ENCODE measurements at regions not wholly inside any gene's neighbourhood (a gene's known extent, or its start where the extent isn't known, plus 50 kb on each side); places are given as distances from the start of the nearest gene placed in this dataset.

- TF ChIP-seq POLR2AphosphoS5 (IDR thresholded peaks at IDR 0.05; ENCODE audit: low read depth, low read length) (no peak), POLR2A (IDR thresholded peaks at IDR 0.05; ENCODE audit: low read depth, low read length) (no peak), TAF1 (IDR thresholded peaks at IDR 0.05; ENCODE audit: borderline replicate concordance, low read depth, low read length) (no peak)
- DNase-seq (ENCODE audit: insufficient read length) (no peak), FAIRE-seq (no peak)
Observed at GRCh38 chr13:88042489-88042888, 371.3 kb downstream of the SLITRK5 start.

- TF ChIP-seq POLR2A (IDR thresholded peaks at IDR 0.05; ENCODE audit: low read depth, low read length): no peak
- TF ChIP-seq TAF1 (IDR thresholded peaks at IDR 0.05; ENCODE audit: borderline replicate concordance, low read depth, low read length): no peak
- TF ChIP-seq POLR2AphosphoS5 (IDR thresholded peaks at IDR 0.05; ENCODE audit: low read depth, low read length): no peak
- DNase-seq (ENCODE audit: insufficient read length): no peak
- FAIRE-seq: no peak
Observed at GRCh38 chr13:88051746-88052482, 380.7 kb downstream of the SLITRK5 start.

GRCh38 chr13:88063741-88064140 lies 392.6 kb downstream of the SLITRK5 start:
- FAIRE-seq: no peak
- TF ChIP-seq POLR2AphosphoS5 (IDR thresholded peaks at IDR 0.05; ENCODE audit: low read depth, low read length) (no peak), TAF1 (IDR thresholded peaks at IDR 0.05; ENCODE audit: borderline replicate concordance, low read depth, low read length) (no peak), POLR2A (IDR thresholded peaks at IDR 0.05; ENCODE audit: low read depth, low read length) (no peak)
- no peak for DNase-seq (ENCODE audit: insufficient read length)

GRCh38 chr13:88066847-88067246 lies 395.7 kb downstream of the SLITRK5 start:
- FAIRE-seq: no peak
- no peak for DNase-seq (ENCODE audit: insufficient read length)
- no peak for TF ChIP-seq TAF1 (IDR thresholded peaks at IDR 0.05; ENCODE audit: borderline replicate concordance, low read depth, low read length)
- TF ChIP-seq POLR2A (IDR thresholded peaks at IDR 0.05; ENCODE audit: low read depth, low read length): no peak
- no peak for TF ChIP-seq POLR2AphosphoS5 (IDR thresholded peaks at IDR 0.05; ENCODE audit: low read depth, low read length)

GRCh38 chr13:88068316-88068715 lies 397.1 kb downstream of the SLITRK5 start:
- FAIRE-seq (no peak), DNase-seq (ENCODE audit: insufficient read length) (no peak)
- TF ChIP-seq TAF1 (IDR thresholded peaks at IDR 0.05; ENCODE audit: borderline replicate concordance, low read depth, low read length): no peak
- no peak for TF ChIP-seq POLR2AphosphoS5 (IDR thresholded peaks at IDR 0.05; ENCODE audit: low read depth, low read length)
- no peak for TF ChIP-seq POLR2A (IDR thresholded peaks at IDR 0.05; ENCODE audit: low read depth, low read length)

GRCh38 chr13:88068975-88069374 lies 397.8 kb downstream of the SLITRK5 start:
- no peak for FAIRE-seq

GRCh38 chr13:88071371-88071770 lies 400.2 kb downstream of the SLITRK5 start:
- FAIRE-seq: no peak
- no peak for TF ChIP-seq TAF1 (IDR thresholded peaks at IDR 0.05; ENCODE audit: borderline replicate concordance, low read depth, low read length)
- TF ChIP-seq POLR2AphosphoS5 (IDR thresholded peaks at IDR 0.05; ENCODE audit: low read depth, low read length): no peak
- TF ChIP-seq POLR2A (IDR thresholded peaks at IDR 0.05; ENCODE audit: low read depth, low read length): no peak
- DNase-seq (ENCODE audit: insufficient read length): no peak

More at GRCh38 chr13:88068975-88069374, 397.8 kb downstream of the SLITRK5 start:
- TF ChIP-seq TAF1 (IDR thresholded peaks at IDR 0.05; ENCODE audit: borderline replicate concordance, low read depth, low read length) (no peak), POLR2A (IDR thresholded peaks at IDR 0.05; ENCODE audit: low read depth, low read length) (no peak)
- DNase-seq (ENCODE audit: insufficient read length): no peak

GRCh38 chr13:88074794-88075510 lies 403.8 kb downstream of the SLITRK5 start:
- FAIRE-seq: no peak
- DNase-seq (ENCODE audit: insufficient read length): no peak
- TF ChIP-seq POLR2AphosphoS5 (IDR thresholded peaks at IDR 0.05; ENCODE audit: low read depth, low read length) (no peak), TAF1 (IDR thresholded peaks at IDR 0.05; ENCODE audit: borderline replicate concordance, low read depth, low read length) (no peak), POLR2A (IDR thresholded peaks at IDR 0.05; ENCODE audit: low read depth, low read length) (no peak)

GRCh38 chr13:88085036-88085435 lies 413.9 kb downstream of the SLITRK5 start:
- TF ChIP-seq POLR2A (IDR thresholded peaks at IDR 0.05; ENCODE audit: low read depth, low read length) (no peak), POLR2AphosphoS5 (IDR thresholded peaks at IDR 0.05; ENCODE audit: low read depth, low read length) (no peak), TAF1 (IDR thresholded peaks at IDR 0.05; ENCODE audit: borderline replicate concordance, low read depth, low read length) (no peak)
- FAIRE-seq (no peak), DNase-seq (ENCODE audit: insufficient read length) (no peak)

GRCh38 chr13:88086577-88086976 lies 415.4 kb downstream of the SLITRK5 start:
- no peak for FAIRE-seq
- DNase-seq (ENCODE audit: insufficient read length): no peak
- TF ChIP-seq POLR2AphosphoS5 (IDR thresholded peaks at IDR 0.05; ENCODE audit: low read depth, low read length) (no peak), TAF1 (IDR thresholded peaks at IDR 0.05; ENCODE audit: borderline replicate concordance, low read depth, low read length) (no peak), POLR2A (IDR thresholded peaks at IDR 0.05; ENCODE audit: low read depth, low read length) (no peak)

- DNase-seq (ENCODE audit: insufficient read length) (no peak), FAIRE-seq (no peak)
- TF ChIP-seq POLR2AphosphoS5 (IDR thresholded peaks at IDR 0.05; ENCODE audit: low read depth, low read length): no peak
- no peak for TF ChIP-seq POLR2A (IDR thresholded peaks at IDR 0.05; ENCODE audit: low read depth, low read length)
Observed at GRCh38 chr13:88097541-88097940, 426.4 kb downstream of the SLITRK5 start.

- DNase-seq (ENCODE audit: insufficient read length): no peak
- FAIRE-seq: no peak
- no peak for TF ChIP-seq POLR2AphosphoS5 (IDR thresholded peaks at IDR 0.05; ENCODE audit: low read depth, low read length)
- no peak for TF ChIP-seq TAF1 (IDR thresholded peaks at IDR 0.05; ENCODE audit: borderline replicate concordance, low read depth, low read length)
- TF ChIP-seq POLR2A (IDR thresholded peaks at IDR 0.05; ENCODE audit: low read depth, low read length): no peak
Observed at GRCh38 chr13:88103824-88104223, 432.7 kb downstream of the SLITRK5 start.

Measured in GM12892 (cell line).